NCI-H146 (cell line): ENCODE measurements at regions not wholly inside any gene's neighbourhood (a gene's known extent, or its start where the extent isn't known, plus 50 kb on each side); places are given as distances from the start of the nearest gene placed in this dataset.
"Not testable (repeated sequence)": the region's sequence is repeated elsewhere in the genome, so short reads cannot be mapped to it uniquely, and the experiment has no call there.

ENCODE experiments used
- DNase-seq: peaks from one replicate; lab custom pipeline; 2025; lab: John Stamatoyannopoulos, UW

DNA sequence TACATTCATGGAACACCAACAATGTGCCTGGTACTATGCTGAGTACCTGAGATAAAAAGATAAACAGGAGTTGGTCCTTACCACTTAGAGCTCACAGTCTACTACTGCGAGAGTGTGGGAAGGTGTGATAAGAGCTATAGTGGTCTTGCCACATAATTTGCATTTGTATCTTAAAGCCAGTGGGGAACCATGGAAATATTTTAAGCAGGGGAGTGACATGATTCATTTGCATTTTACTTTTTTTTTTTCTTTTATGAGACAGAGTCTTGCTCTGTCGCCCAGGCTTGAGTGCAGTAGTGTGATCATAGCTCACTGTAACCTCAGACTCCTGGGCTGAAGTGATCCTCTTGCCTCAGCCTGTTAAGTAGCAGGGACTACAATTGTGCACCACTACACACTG, 53.6 kb downstream of the SRGAP2 start:
- not testable (repeated sequence) for DNase-seq

DNA sequence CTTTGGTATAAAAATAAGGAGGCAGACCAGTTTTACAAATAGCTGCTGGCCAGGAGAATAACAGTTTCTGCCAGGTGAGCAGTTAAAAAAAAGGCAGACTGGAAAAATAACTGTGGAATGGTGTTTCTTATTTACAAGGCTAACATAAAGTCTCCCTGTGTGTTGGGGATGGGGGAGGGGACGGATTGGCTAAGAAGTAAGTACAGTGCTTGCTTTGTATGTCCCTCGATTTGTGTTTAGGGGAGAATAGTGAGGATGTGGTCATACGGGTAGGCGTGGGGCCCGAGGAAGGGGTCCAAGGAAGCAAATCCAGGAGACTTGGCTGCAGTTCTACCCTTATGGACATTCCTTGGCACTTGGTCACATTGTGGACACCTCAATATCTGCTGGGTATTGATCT, 58.1 kb downstream of the SRGAP2 start:
- not testable (repeated sequence) for DNase-seq

DNA sequence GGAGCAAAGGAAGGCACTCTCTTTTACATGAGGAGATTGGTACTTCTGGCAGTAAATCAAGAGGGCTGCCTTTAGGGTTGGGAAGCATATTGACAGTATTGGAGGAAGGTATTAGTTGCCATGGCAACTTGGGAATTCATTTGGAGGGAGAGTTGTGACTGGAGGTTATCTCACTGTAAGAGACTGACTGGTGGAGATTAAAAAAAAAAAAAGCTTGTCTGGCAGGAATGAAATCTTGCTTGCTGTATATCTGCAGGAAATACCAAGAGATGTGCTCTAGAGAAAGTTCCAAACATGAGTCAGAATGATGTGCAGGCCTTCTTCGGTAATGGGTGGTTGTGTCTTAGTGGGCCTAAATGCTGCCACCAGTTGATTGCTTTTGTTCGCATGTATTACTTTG, 59.1 kb downstream of the SRGAP2 start:
- not testable (repeated sequence) for DNase-seq

DNA sequence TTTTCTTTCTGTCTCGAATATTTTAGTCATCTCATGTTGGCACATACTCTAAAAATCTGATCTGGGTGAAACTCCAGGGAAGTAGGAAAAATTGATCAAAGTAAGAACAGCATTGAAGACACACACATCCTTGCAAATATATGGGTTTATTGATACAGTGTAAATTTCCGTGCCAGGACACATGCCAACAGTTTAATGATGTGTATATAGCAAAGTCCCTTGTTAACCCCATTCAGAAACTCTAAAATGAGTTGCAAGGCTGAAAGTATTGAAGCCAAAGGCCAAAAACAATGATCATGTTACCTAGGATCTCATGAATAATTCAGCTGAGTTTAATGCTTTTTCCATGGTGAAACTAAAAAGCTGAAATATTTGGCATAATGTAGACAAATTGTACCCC, 61.6 kb downstream of the SRGAP2 start:
- DNase-seq, result not testable (repeated sequence)

DNA sequence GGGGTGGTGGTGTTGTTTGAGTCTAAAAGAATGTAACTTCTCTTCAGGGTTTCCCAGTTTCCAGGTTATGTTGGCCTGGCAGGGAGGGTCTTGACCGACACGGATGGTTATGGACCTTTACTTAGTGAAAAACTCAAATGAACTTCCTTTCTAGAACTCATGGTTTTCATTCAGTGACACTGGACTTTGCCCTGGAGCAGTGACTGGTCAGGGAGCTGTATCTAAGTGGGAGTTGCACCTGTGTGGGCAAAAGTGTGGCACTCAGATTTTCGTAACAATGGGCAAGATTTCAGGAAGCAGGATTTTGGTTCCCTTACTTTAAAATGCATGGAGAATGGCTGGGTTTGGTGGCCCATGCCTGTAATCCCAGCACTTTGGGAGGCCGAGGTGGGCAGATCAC, 67.8 kb downstream of the SRGAP2 start:
- DNase-seq, result not testable (repeated sequence)

DNA sequence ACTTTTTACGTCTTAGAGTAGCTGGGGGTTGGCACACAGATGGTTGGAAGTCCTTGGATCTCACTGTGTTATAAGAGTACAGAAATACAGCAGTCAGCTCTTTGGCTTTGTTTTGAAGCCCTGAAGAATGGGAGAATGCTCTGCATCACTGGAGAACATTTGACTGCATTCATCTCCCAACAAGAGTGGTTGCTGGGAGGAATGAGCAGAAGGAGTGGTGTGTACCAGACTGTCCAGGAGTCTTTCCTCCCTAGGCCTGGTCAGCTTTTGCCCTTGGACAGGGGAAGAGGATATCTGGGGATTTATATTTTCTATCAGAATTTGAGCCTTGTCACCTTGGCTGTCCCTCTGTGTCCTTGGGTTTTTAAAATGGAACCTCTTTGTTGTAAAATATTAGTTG, 69.8 kb downstream of the SRGAP2 start:
- DNase-seq, result not testable (repeated sequence)

DNA sequence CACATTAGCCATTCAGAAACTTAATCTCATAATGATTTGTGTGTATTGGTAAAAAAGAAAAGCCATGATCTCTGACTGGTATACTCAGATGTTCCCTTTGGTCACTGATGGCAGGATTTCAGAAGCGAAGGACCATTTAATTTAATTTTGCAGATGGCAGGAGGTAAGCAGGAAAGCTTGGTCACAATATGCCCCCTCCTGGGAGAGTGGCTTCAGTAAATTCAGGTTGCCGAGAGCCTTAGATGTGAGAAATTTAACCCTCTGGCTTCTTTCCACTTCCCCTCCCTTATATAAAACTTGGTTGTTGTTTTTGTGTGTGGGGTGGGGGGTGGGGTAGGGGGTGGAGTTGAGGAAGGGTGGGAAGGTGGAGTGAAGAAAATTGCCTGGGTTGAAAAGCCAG, 72.8 kb downstream of the SRGAP2 start:
- not testable (repeated sequence) for DNase-seq

DNA sequence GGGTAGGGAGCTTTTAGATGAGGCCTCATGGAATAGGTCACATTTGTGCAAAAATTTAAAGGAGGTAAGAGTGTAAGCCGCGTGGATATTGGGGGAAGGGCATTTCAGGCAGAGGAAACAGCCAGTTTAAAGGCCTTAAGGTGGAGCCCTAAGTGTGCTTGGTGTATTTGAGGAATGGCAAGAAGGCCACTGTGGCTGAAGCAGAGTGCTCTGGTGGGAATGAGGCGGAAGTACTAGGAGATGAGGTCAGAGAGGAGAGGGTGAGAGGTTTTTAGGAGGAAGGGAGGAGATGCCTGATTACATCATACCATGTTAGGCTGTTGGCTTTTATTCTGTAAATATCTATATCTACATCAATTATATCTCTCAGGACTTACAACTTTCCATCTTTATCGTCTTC, 75.3 kb downstream of the SRGAP2 start:
- not testable (repeated sequence) for DNase-seq

DNA sequence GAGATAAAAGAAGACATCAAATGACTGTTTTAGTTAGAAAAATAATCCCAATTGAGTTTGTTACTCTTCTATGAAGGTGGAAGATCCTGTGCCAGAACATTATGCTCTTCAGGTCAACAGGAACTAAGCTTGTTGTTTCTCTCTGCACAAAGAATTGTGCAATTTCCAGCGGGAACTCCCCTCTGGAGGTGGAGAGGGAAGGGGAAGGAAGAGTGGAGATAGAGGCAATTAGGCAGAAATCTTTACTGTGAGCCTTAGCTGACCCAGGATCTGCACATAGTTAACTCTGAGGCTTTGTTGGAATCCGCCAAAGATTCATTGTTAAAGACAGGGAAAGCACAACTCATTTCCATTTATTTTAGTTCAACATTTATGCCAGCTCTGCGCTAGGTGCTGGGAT, 77.3 kb downstream of the SRGAP2 start:
- not testable (repeated sequence) for DNase-seq

DNA sequence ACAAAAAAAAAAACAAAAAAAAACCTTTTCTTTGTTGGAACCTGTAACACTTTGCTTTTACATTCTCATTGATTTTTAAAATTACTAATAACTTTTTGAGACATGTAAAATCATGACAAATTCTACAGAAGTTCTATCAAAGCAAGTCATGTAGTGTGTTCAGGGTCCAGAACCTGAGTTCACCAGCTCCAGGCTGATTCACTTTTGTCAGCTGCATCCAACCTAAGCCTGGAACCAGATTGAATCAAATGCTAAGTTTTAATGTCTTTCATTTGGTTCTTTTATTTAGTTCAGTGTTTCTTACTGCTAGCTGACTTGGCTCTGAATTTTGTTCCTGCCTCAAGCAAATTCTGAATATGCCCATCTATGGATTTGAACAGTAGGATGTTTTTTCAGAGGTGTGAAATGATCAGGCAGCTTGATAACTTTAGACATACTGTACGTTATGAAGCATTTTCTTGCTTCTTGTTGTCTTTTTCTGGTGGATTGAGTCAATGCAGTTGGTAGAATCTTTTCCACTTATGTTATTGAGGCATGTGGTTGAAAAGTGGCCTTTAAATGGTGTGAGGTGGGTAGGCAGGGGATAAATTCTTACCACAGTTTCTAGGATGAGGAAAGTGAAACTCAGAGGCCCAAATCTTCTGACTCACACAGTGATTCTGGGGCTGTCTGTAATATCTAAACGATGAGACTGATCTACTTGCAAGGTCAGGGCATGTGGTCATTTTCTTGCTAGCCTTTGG, 78.7 kb downstream of the SRGAP2 start:
- DNase-seq, result not testable (repeated sequence)

DNA sequence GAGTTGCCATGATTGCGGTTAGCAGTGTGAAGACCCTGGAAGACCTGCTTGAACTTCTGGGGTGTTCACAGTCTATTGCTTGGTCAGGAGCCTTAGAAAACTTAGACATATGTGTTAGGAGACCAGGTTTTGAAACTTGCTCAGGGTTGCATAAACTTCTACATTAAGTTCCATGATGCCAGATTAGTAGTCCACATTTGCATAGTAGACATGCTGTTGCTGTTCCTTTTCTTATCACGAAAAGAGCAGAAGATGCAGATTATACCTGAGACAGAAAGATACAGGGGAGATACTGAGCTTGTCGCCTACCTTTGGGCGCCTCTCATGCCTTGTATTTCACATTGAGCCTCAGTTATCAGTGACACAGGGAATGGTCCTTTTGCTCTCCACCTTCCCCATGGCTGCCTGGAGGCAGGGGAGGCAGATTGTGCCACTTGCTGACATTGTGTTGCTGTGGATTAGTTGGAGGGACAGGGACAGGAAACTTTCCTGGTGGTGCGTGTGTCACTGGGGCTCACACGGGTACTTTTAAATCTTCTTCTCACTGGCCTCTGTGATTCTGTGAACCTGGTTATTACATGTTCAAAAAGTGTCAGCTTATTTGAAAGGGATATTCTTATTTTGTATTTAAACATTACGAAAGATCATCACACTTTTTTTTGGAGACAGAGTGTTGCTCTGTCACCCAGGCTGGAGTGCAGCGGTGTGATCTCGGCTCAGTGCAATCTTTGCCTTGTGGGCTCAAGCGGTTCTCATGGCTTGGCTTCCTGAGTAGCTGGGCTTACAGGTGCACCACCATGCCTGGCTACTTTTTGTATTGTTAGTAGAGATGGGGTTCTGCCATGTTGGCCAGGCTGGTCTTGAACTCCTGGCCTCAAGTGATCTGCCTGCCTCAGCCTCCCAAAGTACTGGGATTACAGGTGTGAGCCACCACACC, 82.0 kb downstream of the SRGAP2 start:
- DNase-seq, result not testable (repeated sequence)

DNA sequence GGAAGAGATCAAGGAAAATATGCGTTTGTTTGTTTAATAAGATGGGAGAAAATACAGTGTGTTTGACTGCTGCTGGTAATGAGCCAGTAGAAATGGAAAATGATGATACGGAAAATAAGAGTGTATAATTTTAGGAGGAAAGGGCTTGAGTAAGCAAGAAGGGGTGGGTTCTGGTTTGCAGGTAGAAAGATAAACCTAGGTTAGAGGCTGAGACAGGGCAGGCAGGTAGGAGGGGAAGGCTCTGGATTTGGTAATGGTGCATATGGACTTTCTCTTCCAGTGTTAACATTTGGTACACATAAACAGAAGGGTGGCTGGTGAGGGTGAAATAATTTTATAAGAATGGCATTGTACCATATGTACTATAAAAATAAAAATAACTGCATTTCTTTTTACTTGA, 84.4 kb downstream of the SRGAP2 start:
- DNase-seq, result not testable (repeated sequence)

DNA sequence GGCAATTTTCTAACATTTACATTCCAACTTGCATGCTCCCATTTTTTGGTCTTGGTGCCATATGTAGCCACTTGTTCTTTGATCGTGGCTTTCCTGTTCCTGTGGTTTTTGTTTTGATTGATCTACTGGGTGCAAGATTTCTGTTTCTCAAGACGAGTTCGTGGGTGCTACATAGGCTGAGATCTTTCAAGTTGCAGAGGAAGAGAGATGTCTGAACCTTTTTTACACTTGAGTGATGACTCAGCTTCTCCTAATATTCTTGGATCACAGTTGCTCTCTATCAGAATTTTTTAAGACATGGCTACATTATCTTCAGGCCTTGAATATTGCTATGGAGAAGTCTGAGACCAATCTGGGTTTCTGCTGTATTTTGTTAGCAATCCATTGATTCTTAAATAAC, 85.1 kb downstream of the SRGAP2 start:
- not testable (repeated sequence) for DNase-seq

DNA sequence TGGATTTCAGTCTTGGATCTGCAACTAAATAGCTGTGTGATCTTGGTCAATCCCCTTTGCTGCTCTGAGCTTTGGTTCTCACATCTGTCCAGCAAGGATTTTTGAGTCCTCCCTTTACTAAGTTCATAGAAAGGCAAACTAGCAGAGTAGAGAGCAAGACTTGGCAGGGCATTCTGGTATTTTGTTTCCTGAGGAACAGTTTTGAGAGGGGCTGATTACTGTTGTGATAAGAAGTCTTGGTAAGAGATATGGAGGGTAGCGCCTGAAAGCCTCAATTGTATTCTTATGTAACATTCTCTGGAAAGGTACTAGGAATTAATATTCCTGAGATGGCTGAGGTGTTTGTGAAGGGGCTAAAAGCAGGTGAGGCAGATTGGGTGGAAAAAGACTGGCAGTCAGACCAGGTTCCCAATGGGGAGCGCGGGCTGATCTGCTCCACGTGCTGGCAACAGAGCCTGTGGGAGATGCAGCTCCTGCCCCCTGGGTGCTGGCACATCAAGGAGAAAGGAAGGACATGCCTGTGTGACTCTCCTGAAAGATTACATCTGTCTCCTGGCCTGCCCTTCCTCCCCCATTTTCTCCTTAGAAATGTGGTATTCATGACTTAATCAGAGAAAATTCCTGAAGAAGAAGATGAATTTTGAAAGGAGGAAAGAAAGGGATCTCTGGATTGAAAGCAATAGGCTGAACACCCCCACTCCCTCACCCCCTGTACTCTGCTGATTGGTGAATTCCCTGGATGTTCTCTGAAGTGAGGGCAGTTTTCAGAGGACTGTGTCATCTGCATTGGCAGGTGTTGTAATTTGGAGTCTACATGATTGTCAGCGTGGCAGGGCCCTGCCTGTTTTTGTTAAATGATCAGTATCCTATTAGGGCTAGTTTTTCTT, 94.0 kb downstream of the SRGAP2 start:
- DNase-seq, result not testable (repeated sequence)

DNA sequence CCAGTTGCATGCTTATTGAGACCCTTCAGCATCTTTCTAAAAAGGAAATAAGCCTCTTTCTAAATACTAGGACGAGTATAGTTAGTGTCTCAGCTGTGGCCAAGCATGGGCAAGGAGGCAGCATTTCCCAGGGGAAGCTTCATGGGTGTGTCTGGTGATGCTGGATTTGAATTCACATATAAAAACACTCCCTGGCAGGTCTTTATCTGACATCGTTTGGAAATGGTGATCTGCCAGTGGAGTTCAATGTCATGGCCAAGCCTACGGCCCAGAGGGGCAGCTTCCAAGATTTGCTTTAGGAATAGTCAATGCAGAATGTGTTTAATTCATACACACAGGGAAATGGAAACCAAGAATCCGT, 94.7 kb downstream of the SRGAP2 start:
- not testable (repeated sequence) for DNase-seq

DNA sequence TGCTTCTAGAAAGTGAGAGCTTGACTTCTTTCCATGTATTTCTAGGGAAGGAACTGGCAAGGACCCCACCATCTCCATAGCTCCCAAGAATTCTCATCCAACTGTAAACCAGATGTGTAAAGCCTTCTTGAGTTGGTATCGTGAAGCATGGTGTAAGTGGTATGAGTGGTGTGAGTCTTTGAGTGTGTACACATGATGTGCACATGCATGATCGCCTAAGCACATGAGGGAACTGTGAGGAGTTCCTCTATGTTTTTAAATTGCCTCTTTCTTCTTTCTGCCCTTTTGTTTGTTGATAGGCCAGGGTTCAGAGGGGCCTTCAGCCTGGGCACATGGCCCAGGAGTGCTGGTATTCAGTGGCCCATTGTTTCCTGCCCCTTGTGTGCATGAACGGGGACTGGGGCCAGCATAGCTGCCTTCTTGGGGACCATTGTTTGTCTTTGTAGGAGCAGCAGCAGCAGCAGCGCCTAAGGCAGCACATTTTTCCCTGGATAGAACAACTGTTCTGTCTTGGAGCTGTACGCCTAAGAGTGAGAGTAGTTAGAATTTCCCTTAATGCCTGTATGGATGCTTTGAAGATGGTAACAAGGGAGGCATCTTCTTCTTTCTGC, 95.9 kb downstream of the SRGAP2 start:
- DNase-seq, result not testable (repeated sequence)

DNA sequence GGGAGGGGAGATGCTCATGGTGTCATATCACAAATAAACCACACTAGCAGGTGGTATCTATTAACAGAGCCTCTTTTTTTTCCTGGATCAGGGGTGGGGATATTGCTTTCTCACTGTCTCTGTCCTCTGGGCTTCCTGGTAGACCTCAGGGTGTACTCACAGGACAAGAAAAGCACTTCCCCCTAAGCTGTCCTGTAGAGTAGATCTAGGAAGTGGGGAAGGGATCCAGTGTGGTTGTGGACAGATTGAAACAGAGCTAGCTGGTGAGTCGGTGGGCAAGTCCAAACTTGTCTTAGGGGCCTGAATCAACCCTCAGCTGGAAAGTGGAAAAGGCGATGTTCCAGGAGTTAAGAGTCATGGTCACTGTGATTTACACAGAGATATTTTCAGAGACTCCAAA, 96.6 kb downstream of the SRGAP2 start:
- not testable (repeated sequence) for DNase-seq

DNA sequence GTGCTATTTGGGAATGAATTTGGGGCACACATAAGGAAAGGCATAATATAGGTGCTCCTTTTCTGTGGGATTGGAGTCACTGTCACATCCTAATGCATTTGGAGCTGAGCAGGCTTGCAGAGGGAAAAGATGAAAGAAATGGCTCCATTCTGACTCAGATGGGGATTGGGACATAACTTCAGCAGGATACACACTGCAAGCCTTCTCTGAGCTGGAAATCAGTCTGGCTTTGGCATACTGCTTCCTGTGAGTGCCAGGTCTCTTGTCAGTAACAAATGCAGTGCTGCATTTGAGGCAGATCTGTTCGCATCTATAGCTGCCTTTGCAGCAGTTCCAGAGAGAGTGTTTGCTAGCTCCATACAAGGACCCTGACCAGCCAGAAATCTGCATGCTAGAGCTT, 98.7 kb downstream of the SRGAP2 start:
- not testable (repeated sequence) for DNase-seq

DNA sequence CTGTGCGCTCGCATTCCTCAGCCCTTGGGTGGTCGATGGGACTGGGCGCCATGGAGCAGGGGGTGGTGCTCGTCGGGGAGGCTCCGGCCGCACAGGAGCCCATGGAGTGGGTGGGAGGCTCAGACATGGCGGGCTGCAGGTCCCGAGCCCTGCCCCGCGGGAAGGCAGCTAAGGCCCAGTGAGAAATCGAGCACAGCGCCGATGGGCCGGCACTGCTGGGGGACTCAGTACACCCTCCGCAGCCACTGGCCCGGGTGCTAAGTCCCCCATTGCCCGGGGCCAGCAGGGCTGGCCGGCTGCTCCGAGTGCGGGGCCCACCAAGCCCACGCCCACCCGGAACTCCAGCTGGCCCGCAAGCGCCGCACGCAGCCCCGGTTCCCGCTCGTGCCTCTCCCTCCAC, 104.1 kb downstream of the SRGAP2 start:
- not testable (repeated sequence) for DNase-seq

DNA sequence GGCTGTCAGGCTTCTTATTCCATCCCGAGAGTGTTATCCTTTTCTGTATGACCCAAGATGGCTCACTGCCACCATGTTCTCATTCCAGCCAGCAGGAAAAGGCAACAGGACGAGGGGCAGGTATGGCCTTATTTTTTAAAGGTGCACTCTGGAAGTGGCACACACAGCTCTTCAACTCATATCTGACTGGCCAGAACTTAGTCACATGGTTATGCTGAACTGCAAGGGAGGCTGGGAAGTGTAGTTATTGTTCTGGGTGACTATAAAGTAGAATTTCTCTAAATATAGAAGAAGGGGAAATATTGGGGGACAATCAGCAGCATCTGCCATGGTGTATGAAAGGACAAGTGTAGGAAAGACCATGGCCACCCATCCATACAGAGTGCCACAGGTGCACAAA, 107.6 kb downstream of the SRGAP2 start:
- DNase-seq, result not testable (repeated sequence)

DNA sequence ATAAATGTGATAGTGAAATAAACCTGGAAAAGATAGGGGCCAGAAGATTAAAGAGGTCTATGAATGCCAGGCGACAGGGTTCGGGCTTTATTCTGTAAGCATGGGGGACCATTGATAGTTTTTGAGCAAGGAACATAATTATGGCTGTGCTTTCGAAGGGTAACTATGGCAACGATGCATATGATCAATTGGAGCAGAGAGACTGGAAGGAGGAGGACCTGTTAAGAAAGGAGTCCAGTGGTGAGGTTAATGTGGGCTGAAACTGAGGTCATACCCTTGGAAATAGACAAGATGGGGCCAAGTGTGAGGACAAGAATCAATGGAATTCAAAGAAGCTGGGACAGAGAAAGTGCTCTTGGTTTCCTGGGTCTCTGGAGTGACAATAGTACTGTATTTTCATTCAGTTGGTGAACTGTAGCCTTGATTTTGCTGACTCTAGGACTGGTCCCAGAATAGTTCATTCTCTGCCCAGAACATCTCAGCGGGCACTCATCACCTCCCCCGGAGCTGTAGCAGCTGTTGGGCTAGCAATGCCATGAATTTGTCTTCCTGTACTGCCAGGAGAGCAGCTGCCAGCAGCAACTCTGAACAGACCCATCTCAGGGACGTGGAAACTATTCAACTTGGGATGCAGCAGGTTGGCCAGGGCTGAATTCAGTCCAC, 108.4 kb downstream of the SRGAP2 start:
- DNase-seq, result not testable (repeated sequence)
